Lower lobe of right lung (tissue), 2 donors: ENCODE measurements at regions not wholly inside any gene's neighbourhood (a gene's known extent, or its start where the extent isn't known, plus 50 kb on each side); places are given as distances from the start of the nearest gene placed in this dataset.

Experiments
- ATAC-seq, 2 donors: fragments of 200-7000 bp; cut with Tn5 transposase; one replicate each; pipeline ENCODE4 v1.9.1; 2020 to 2022; ENCODE audit warnings: mild to moderate bottlenecking in 2 of 2, moderate library complexity in 2 of 2
- DNase-seq: peaks from one replicate; pipeline ENCODE4 v3.0.0-alpha.2; 2020
- H3K27ac ChIP-seq: fragments of 200-600 bp; one replicate; pipeline ENCODE4 v1.8.0; 2022
- H3K27me3 ChIP-seq: fragments of 200-600 bp; one replicate; pipeline ENCODE4 v1.8.0; 2022; ENCODE audit warnings: low read depth
- H3K36me3 ChIP-seq: fragments of 200-600 bp; one replicate; pipeline ENCODE4 v1.8.0; 2022; ENCODE audit warnings: mild to moderate bottlenecking
- H3K4me1 ChIP-seq: fragments of 200-600 bp; one replicate; pipeline ENCODE4 v1.8.0; 2022
- H3K4me3 ChIP-seq: fragments of 200-600 bp; one replicate; pipeline ENCODE4 v1.8.0; 2022; ENCODE audit warnings: mild to moderate bottlenecking
- H3K9me3 ChIP-seq: fragments of 200-600 bp; one replicate; pipeline ENCODE4 v1.8.0; 2022
- CTCF ChIP-seq: fragments of 200-600 bp; IDR thresholded peaks from one replicate; pipeline ENCODE4 v1.8.0; 2022; ENCODE audit warnings: antibody characterized with exemption, mild to moderate bottlenecking
- intact Hi-C: fragments of 100-400 bp; cut with DNase I; formaldehyde crosslinking; loops from one replicate; pipeline ENCODE4 v1.11.0; 2022
- donor health status: DM: no; HTN: yes; CAD: no; lungs with severe emphysema.

GRCh38 chr1:166258017-166258416 is 91.2 kb upstream of the FAM78B start:
- Histone ChIP-seq H3K27me3 (no peaks in the 10 kb centered on the region), H3K9me3 (no peaks in the 10 kb centered on the region), H3K4me1 (no peaks in the 10 kb centered on the region), H3K36me3 (no peaks in the 10 kb centered on the region), H3K4me3 (no peak overlapping the region), H3K27ac (no peak overlapping the region)
- TF ChIP-seq CTCF, result no peak
- ATAC-seq (no peak), DNase-seq (no peak)
- intact Hi-C loops, result no loop called here

GRCh38 chr1:166261511-166261910 is 94.7 kb upstream of the FAM78B start:
- H3K4me1 ChIP-seq, result no peaks in the 10 kb centered on the region
- no peak for ATAC-seq
- intact Hi-C loops, result no loop called here
- no peak overlapping the region for H3K4me3 ChIP-seq
- H3K36me3 ChIP-seq, result no peaks in the 10 kb centered on the region
- no peak for DNase-seq
- no peak overlapping the region for H3K27ac ChIP-seq
- no peaks in the 10 kb centered on the region for H3K27me3 ChIP-seq
- no peak for TF ChIP-seq CTCF
- H3K9me3 ChIP-seq, result no peaks in the 10 kb centered on the region

- no peaks in the 10 kb centered on the region for H3K27me3 ChIP-seq
- H3K36me3 ChIP-seq, result no peaks in the 10 kb centered on the region
- TF ChIP-seq CTCF, result no peak
- no peak overlapping the region for H3K4me3 ChIP-seq
- no peaks in the 10 kb centered on the region for H3K4me1 ChIP-seq
- DNase-seq, result no peak
- no peak overlapping the region for H3K27ac ChIP-seq
- no peak for ATAC-seq
- intact Hi-C loops, result no loop called here
- H3K9me3 ChIP-seq, result no peaks in the 10 kb centered on the region
Measured at GRCh38 chr1:166270476-166271150, 103.8 kb upstream of the FAM78B start.

GRCh38 chr1:166271151-166271538 is 104.3 kb upstream of the FAM78B start:
- intact Hi-C loops, result no loop called here
- no peak for TF ChIP-seq CTCF
- DNase-seq (no peak), ATAC-seq (no peak)
- H3K4me3 ChIP-seq, result no peak overlapping the region
- no peaks in the 10 kb centered on the region for H3K4me1 ChIP-seq
- no peaks in the 10 kb centered on the region for H3K9me3 ChIP-seq
- no peaks in the 10 kb centered on the region for H3K27me3 ChIP-seq
- no peaks in the 10 kb centered on the region for H3K36me3 ChIP-seq
- H3K27ac ChIP-seq, result no peak overlapping the region

- no peak for TF ChIP-seq CTCF
- Histone ChIP-seq H3K4me1 (no peaks in the 10 kb centered on the region), H3K9me3 (no peaks in the 10 kb centered on the region), H3K27me3 (no peaks in the 10 kb centered on the region), H3K36me3 (no peaks in the 10 kb centered on the region), H3K4me3 (no peak overlapping the region), H3K27ac (no peak overlapping the region)
- intact Hi-C loops, result no loop called here
- ATAC-seq (no peak), DNase-seq (no peak)
Measured at GRCh38 chr1:166272155-166272554, 105.4 kb upstream of the FAM78B start.
